ENCODE measurements at regions not wholly inside any gene's neighbourhood (a gene's known extent, or its start where the extent isn't known, plus 50 kb on each side); places are given as distances from the start of the nearest gene placed in this dataset.

- TF ChIP-seq CTCF (IDR thresholded peaks at IDR 0.05) (no peak), POLR2A (IDR thresholded peaks at IDR 0.05; ENCODE audit: low read depth) (no peak), EP300 (IDR thresholded peaks at IDR 0.05) (no peak), POLR2AphosphoS5 (IDR thresholded peaks at IDR 0.05) (no peak)
These were observed 80.3 kb downstream of the INSIG2 start for GRCh38 chr2:118168615-118169014.

Measured in esophagus muscularis mucosa (tissue), 4 donors.